Naive thymus-derived CD8-positive, alpha-beta T cell (primary cell): ENCODE measurements at regions not wholly inside any gene's neighbourhood (a gene's known extent, or its start where the extent isn't known, plus 50 kb on each side); places are given as distances from the start of the nearest gene placed in this dataset.

Source experiments
- ATAC-seq, 2 donors: fragments of 150-1000 bp; cut with Tn5 transposase in 1 of 2; sonication (Bioruptor Pico), chemical (Tn5 transposase) in 1 of 2; 1 replicate in 1 of 2; 2 replicates in 1 of 2; pipeline ENCODE4 v1.10.0; 2021; ENCODE audit warnings: mild to moderate bottlenecking in 2 of 2, moderate library complexity in 2 of 2
- POLR2A ChIA-PET: fragments of 350-600 bp; sonication (Branson Sonifier 250); formaldehyde crosslinking; loops from one replicate; lab custom pipeline; 2021; ENCODE audit warnings: antibody characterized with exemption; lab: Charles Lee
- DNase-seq, 10 donors: peaks; one replicate each; pipeline versions ENCODE4 v3.0.0 to v3.0.0-alpha.2; 2020 to 2022
- H3K27ac Mint-ChIP-seq, 10 donors: one replicate each; pipeline ENCODE4 v1.8.0; 2020 to 2022; ENCODE audit warnings: mild to moderate bottlenecking in 10 of 10, mixed read lengths in 10 of 10, moderate library complexity in 4 of 10, inconsistent platforms in 1 of 10
- H3K27me3 Mint-ChIP-seq, 5 donors: one replicate each; pipeline ENCODE4 v1.8.0; 2021 to 2022; ENCODE audit warnings: mixed read lengths in 5 of 5
- H3K36me3 Mint-ChIP-seq, 3 donors: one replicate each; pipeline ENCODE4 v1.8.0; 2020 to 2022; ENCODE audit warnings: mixed read lengths in 3 of 3, mild to moderate bottlenecking in 2 of 3, inconsistent platforms in 1 of 3
- H3K4me1 Mint-ChIP-seq, 4 donors: one replicate each; pipeline ENCODE4 v1.8.0; 2021 to 2022; ENCODE audit warnings: mixed read lengths in 4 of 4
- H3K4me3 Mint-ChIP-seq, 10 donors: one replicate each; pipeline ENCODE4 v1.8.0; 2020 to 2022; ENCODE audit warnings: mild to moderate bottlenecking in 10 of 10, mixed read lengths in 10 of 10, moderate library complexity in 6 of 10, inconsistent platforms in 1 of 10
- H3K9me3 Mint-ChIP-seq, 9 donors: one replicate each; pipeline ENCODE4 v1.8.0; 2020 to 2022; ENCODE audit warnings: mixed read lengths in 9 of 9, mild to moderate bottlenecking in 3 of 9, inconsistent platforms in 1 of 9, moderate library complexity in 1 of 9

DNA sequence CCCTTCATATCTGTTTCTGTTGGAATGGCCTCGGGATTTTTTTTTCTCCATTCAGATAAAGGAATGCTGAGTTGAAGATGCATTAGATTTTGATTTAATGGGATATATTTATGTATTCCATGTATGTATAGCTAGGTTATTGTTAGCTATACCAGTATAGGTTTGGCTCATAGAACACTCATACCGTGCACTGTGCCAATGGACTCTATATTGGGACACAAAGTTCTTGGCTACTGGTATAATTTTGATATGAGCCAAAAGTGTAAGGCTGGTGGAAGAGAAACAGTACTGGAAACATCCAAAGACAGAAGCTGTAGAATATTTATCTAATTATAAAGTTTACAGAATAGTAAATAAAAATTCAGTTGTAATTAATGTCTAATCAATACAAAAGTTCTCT is 1912.1 kb downstream of the STIM2 start:
- DNase-seq (no peak), ATAC-seq (no peak)
- Mint-ChIP-seq H3K4me1 (no peaks in the 10 kb centered on the region), H3K36me3 (no peaks in the 10 kb centered on the region), H3K9me3 (peaks cover 0 to 15% (median 10%) of the 10 kb centered on the region in 9 donors), H3K27me3 (no peaks in the 10 kb centered on the region), H3K27ac (no peak overlapping the region), H3K4me3 (no peak overlapping the region)
- POLR2A ChIA-PET, result no interaction called here

- Mint-ChIP-seq H3K4me1 (no peaks in the 10 kb centered on the region), H3K27ac (no peak overlapping the region), H3K27me3 (no peaks in the 10 kb centered on the region), H3K9me3 (peaks cover 0 to 15% (median 7%) of the 10 kb centered on the region in 9 donors), H3K36me3 (no peaks in the 10 kb centered on the region), H3K4me3 (no peak overlapping the region)
- ATAC-seq, result no peak
- DNase-seq, result no peak
- POLR2A ChIA-PET, result no interaction called here
Measured at GRCh38 chr4:28774344-28774743, 1913.7 kb downstream of the STIM2 start.

DNA sequence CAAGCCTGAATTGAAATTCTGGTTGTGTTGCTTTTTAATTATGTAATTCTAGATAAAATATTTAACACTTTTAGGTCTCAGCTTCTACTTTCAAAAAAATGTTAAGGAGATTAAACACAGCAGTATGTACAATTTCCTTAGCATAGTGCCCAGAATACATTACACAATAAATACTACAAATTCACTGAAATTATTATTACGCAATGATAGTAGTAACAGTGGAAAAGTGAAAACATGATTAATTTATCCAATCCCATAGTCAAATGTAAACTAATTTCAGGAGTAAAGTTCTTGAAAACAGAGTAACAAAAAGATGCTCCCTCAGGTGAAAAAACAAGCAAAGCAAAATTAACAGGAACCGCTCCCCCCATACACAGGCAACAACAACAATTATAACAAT is 1915.4 kb downstream of the STIM2 start:
- peaks cover 0 to 15% (median 7%) of the 10 kb centered on the region in 9 donors for H3K9me3 Mint-ChIP-seq
- H3K4me1 Mint-ChIP-seq, result no peaks in the 10 kb centered on the region
- no peak overlapping the region for H3K4me3 Mint-ChIP-seq
- ATAC-seq (no peak), DNase-seq (no peak)
- POLR2A ChIA-PET, result no interaction called here
- H3K27me3 Mint-ChIP-seq, result no peaks in the 10 kb centered on the region
- H3K27ac Mint-ChIP-seq, result no peak overlapping the region
- H3K36me3 Mint-ChIP-seq, result no peaks in the 10 kb centered on the region

DNA sequence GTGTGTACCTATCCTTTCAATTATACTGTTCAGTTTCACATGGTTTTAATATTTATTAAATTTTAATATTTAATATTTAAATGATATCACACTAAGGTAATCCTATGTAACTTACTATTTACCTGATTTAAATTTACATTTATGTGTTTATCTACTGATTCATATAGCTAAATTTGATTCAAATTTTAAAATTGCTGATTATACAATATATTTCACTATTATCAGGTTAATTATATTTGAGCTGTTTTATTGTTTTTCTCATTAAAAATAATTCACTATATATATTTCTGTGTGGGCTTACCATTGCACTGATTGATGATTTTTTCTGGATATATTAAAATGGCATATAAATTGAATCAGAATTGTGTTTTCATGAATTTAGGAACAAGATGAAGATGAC is 1923.5 kb downstream of the STIM2 start:
- Mint-ChIP-seq H3K27me3 (no peaks in the 10 kb centered on the region), H3K4me3 (no peak overlapping the region), H3K4me1 (no peaks in the 10 kb centered on the region), H3K36me3 (no peaks in the 10 kb centered on the region), H3K9me3 (peaks cover 0 to 10% (median 4%) of the 10 kb centered on the region in 9 donors), H3K27ac (no peak overlapping the region)
- POLR2A ChIA-PET, result no interaction called here
- ATAC-seq, result no peak
- no peak for DNase-seq

DNA sequence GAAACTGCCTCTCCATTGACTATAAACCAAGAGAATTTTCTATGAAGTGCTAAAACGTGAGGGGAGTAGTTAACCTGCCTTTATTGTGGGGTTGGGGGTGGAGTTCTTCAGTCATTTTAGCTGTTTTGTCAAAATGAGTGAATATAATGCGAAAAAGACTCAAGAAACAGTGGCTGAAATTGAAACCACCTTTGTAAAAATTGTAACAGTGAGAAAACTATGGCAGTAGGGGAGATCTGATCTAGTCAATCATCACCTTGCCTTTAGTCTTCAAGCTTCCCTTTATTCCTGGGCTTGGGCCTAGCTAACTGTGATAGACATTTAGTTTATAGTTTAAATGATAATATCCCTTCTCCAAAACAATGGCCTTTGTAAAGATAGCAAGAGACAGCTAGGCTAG is 1927.3 kb downstream of the STIM2 start:
- POLR2A ChIA-PET, result no interaction called here
- no peak overlapping the region for H3K27ac Mint-ChIP-seq
- H3K4me1 Mint-ChIP-seq, result no peaks in the 10 kb centered on the region
- H3K4me3 Mint-ChIP-seq, result no peak overlapping the region
- H3K9me3 Mint-ChIP-seq, result peaks cover 0 to 25% (median 3%) of the 10 kb centered on the region in 9 donors
- H3K27me3 Mint-ChIP-seq, result no peaks in the 10 kb centered on the region
- ATAC-seq, result no peak
- no peak for DNase-seq
- no peaks in the 10 kb centered on the region for H3K36me3 Mint-ChIP-seq

- ATAC-seq, result no peak
- H3K9me3 Mint-ChIP-seq, result peaks cover 0 to 25% (median 6%) of the 10 kb centered on the region in 9 donors
- H3K27me3 Mint-ChIP-seq, result no peaks in the 10 kb centered on the region
- POLR2A ChIA-PET, result no interaction called here
- no peak overlapping the region for H3K27ac Mint-ChIP-seq
- no peak for DNase-seq
- no peaks in the 10 kb centered on the region for H3K36me3 Mint-ChIP-seq
- no peak overlapping the region for H3K4me3 Mint-ChIP-seq
- H3K4me1 Mint-ChIP-seq, result no peaks in the 10 kb centered on the region
Measured at GRCh38 chr4:28788929-28789490, 1928.4 kb downstream of the STIM2 start.

- peaks cover 0 to 25% (median 6%) of the 10 kb centered on the region in 9 donors for H3K9me3 Mint-ChIP-seq
- no peak overlapping the region for H3K4me3 Mint-ChIP-seq
- no peak overlapping the region for H3K27ac Mint-ChIP-seq
- no peaks in the 10 kb centered on the region for H3K27me3 Mint-ChIP-seq
- POLR2A ChIA-PET, result no interaction called here
- DNase-seq (no peak), ATAC-seq (no peak)
- H3K36me3 Mint-ChIP-seq, result no peaks in the 10 kb centered on the region
- no peaks in the 10 kb centered on the region for H3K4me1 Mint-ChIP-seq
Measured at GRCh38 chr4:28792917-28793597, 1927.1 kb upstream of the PCDH7 start.

GRCh38 chr4:28799696-28800095 is 1920.5 kb upstream of the PCDH7 start:
- Mint-ChIP-seq H3K27ac (no peak overlapping the region), H3K4me1 (no peaks in the 10 kb centered on the region), H3K36me3 (no peaks in the 10 kb centered on the region), H3K9me3 (peaks cover 0 to 10% (median 3%) of the 10 kb centered on the region in 9 donors), H3K4me3 (no peak overlapping the region), H3K27me3 (no peaks in the 10 kb centered on the region)
- POLR2A ChIA-PET, result no interaction called here
- DNase-seq (no peak), ATAC-seq (no peak)

DNA sequence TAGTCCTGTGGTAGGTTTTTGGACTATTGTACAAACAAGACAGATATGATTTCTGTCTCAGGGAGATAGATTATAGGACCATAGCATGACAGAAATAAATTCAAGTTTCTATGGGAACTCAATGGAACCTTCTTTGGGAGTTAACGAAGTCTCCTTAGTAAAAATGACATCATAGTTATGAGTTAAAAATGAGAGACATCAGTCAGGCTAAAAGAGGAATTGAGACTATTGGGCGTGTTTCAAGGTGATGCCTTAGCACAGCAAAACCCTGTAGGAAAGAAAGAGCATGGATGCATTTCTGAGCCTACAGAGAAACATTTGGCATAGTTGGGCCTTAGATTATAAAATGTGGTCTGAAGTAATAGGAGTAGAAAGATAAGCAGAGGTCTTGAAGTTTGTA is 1909.1 kb upstream of the PCDH7 start:
- no peak for DNase-seq
- Mint-ChIP-seq H3K4me3 (no peak overlapping the region), H3K4me1 (no peaks in the 10 kb centered on the region), H3K9me3 (peaks cover 12 to 62% (median 36%) of the 10 kb centered on the region in 9 donors), H3K36me3 (peaks cover 0 to 14% (median 0%) of the 10 kb centered on the region in 3 donors), H3K27me3 (no peaks in the 10 kb centered on the region), H3K27ac (no peak overlapping the region)
- POLR2A ChIA-PET, result no interaction called here
- ATAC-seq, result no peak

DNA sequence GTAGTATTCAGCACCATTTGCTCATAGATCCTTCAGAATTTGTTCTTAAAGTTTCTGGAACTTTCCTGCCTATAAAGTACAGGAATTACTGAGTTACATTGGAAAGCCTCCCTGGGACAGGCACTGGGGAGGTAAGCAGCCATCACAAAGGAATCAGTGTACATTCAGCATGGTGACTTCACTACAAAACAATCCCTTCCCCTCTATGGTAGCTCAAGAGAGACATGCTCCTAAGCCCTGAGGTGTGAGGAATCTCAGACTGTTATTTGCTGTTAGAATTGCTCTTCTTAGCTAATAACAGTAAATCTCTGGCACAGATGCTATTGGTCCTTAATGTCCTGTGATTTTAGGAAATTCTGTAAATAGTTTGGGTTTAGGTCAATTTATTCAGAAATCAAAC is 1898.0 kb upstream of the PCDH7 start:
- Mint-ChIP-seq H3K9me3 (peaks cover 3 to 21% (median 8%) of the 10 kb centered on the region in 9 donors), H3K27me3 (no peaks in the 10 kb centered on the region), H3K27ac (no peak overlapping the region), H3K4me1 (no peaks in the 10 kb centered on the region), H3K4me3 (no peak overlapping the region), H3K36me3 (no peaks in the 10 kb centered on the region)
- DNase-seq (no peak), ATAC-seq (no peak)
- POLR2A ChIA-PET, result no interaction called here

- H3K9me3 Mint-ChIP-seq, result peaks cover 0 to 15% (median 7%) of the 10 kb centered on the region in 9 donors
- H3K4me1 Mint-ChIP-seq, result no peaks in the 10 kb centered on the region
- POLR2A ChIA-PET, result no interaction called here
- no peak for ATAC-seq
- H3K27me3 Mint-ChIP-seq, result no peaks in the 10 kb centered on the region
- H3K4me3 Mint-ChIP-seq, result no peak overlapping the region
- no peak overlapping the region for H3K27ac Mint-ChIP-seq
- H3K36me3 Mint-ChIP-seq, result no peaks in the 10 kb centered on the region
- DNase-seq, result no peak
Measured at GRCh38 chr4:28827866-28828265, 1892.3 kb upstream of the PCDH7 start.

DNA sequence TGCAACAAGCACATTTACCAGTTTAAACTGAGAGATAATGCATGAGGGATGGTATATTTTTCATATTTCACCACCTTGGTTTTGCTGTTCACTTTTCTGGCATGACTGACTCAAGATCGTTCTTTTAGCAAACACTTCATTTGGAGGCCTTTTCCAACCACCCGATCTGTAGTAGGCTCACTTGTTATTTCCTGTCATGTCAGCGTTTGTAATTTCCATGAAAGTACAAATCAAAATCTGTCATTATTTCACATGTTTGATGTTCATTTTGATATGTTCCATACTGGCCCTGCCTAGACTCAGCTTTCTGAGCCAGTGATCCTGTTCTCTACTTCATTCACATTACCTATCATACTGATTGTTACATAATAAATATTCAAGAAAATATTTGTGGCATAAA is 1888.3 kb upstream of the PCDH7 start:
- POLR2A ChIA-PET, result no interaction called here
- DNase-seq, result no peak
- Mint-ChIP-seq H3K27ac (no peak overlapping the region), H3K36me3 (no peaks in the 10 kb centered on the region), H3K27me3 (no peaks in the 10 kb centered on the region), H3K9me3 (peaks cover 0 to 16% (median 5%) of the 10 kb centered on the region in 9 donors), H3K4me1 (no peaks in the 10 kb centered on the region), H3K4me3 (no peak overlapping the region)
- no peak for ATAC-seq

GRCh38 chr4:28832444-28832843 is 1887.7 kb upstream of the PCDH7 start:
- Mint-ChIP-seq H3K36me3 (no peaks in the 10 kb centered on the region), H3K9me3 (peaks cover 0 to 18% (median 3%) of the 10 kb centered on the region in 9 donors), H3K4me3 (no peak overlapping the region), H3K27me3 (no peaks in the 10 kb centered on the region), H3K4me1 (no peaks in the 10 kb centered on the region), H3K27ac (no peak overlapping the region)
- ATAC-seq (no peak), DNase-seq (no peak)
- POLR2A ChIA-PET, result no interaction called here

- Mint-ChIP-seq H3K4me3 (no peak overlapping the region), H3K27me3 (no peaks in the 10 kb centered on the region), H3K9me3 (peaks cover 0 to 25% (median 3%) of the 10 kb centered on the region in 9 donors), H3K27ac (no peak overlapping the region), H3K4me1 (no peaks in the 10 kb centered on the region), H3K36me3 (no peaks in the 10 kb centered on the region)
- DNase-seq (no peak), ATAC-seq (no peak)
- POLR2A ChIA-PET, result no interaction called here
Measured at GRCh38 chr4:28834120-28834519, 1886.0 kb upstream of the PCDH7 start.
